Activated CD4-positive, alpha-beta T cell treated with anti-CD3 and anti-CD28 coated beads, Interleukin-10, Interleukin-2, amounts not matched to agents 100 ng/mL and 50 ng/mL, durations not matched to agents 16 hours and 8 hours (primary cell): ENCODE measurements at regions not wholly inside any gene's neighbourhood (a gene's known extent, or its start where the extent isn't known, plus 50 kb on each side); places are given as distances from the start of the nearest gene placed in this dataset.

Source experiments
- DNase-seq: peaks from one replicate; pipeline ENCODE4 v3.0.0-alpha.2; 2020

DNA sequence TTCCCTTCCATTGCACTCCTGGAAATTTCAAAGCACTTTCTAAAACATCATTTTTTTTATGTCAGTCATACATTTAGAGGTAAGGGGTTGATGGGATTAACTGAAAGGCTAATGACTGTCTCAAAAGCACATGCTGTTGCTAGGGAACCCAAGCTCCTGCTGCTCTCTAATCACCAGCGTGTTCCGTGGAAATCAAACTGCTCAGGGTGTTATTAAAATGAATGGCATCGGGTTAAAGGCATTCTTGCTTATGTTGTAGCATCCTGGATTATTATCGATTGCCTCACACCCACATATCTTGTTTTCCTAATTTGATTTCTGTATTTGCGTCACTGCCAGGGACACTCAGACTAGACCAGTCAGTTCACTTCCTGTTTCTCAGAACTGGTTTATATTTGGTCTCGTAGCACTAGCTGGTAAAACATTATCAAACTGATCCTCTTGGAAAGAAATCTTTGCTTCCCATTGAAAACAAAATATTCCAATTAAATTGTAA is 216.5 kb upstream of the MKLN1 start:
- peak; percentile 65 for DNase-seq

- no peak for DNase-seq
These were observed 215.9 kb upstream of the MKLN1 start for GRCh38 chr7:131111792-131112191.

- DNase-seq = no peak
These were observed 215.2 kb upstream of the MKLN1 start for GRCh38 chr7:131112431-131112830.

DNA sequence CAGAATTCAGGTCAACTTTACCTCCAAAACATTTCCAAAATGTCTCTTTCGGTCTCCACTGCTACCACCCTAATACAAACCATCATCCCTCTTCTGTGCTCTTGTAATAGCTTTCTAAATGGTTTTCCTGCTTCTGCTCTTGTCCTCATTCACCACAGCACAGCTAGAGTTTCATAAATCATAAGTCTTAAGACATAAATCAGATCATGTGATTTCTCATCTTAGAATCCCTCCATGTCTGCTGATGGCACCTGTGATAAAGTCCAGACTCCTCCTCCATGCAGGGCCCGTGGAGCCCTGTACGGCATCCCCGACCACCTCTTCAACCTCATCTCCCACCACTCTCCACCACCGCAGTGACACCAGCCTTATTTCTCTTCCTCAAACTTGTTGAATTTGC is 212.3 kb upstream of the MKLN1 start:
- no peak for DNase-seq

- DNase-seq = no peak
These were observed 210.2 kb upstream of the MKLN1 start for GRCh38 chr7:131117439-131117838.

GRCh38 chr7:131119381-131119780 is 208.3 kb upstream of the MKLN1 start:
- no peak for DNase-seq

DNA sequence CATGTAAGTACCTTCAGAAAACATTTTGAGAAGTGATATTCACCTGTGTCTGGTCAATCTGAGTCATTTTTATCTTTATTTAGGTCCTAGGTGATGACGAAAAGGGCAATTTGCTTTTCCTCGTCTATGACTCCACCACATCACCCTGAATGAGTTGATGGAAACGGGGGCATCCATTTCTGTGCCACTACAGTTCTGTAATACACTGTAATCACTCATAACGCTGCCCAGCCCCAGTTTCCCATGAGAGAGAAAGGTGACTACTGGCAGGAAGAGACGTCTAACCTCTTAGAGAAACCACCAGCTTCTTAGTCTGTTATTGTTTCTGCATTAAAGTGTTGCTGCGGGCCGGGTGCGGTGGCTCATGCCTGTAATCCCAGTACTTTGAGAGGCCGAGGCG is 205.3 kb upstream of the MKLN1 start:
- DNase-seq = no peak

- DNase-seq = no peak
These were observed 203.6 kb upstream of the MKLN1 start for GRCh38 chr7:131124001-131124629.

DNA sequence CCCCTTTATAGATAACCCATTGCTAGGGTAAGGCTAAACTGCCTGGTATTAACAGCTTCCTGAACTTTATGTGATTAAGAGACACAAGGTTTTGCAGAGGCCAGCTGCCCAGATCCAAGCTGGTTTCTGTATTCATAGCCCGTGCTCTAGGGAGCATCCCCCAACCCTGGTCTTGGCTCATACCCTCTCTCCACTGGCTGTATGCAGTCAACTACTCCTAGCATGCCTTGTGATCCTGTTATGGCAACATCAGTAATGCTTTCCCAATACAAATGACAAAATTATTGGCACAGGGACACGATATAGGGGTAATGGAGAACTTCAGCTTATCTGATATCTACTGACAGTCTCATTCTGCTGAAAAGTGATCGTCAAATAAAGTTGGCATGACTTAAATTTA is 202.8 kb upstream of the MKLN1 start:
- no peak for DNase-seq

DNA sequence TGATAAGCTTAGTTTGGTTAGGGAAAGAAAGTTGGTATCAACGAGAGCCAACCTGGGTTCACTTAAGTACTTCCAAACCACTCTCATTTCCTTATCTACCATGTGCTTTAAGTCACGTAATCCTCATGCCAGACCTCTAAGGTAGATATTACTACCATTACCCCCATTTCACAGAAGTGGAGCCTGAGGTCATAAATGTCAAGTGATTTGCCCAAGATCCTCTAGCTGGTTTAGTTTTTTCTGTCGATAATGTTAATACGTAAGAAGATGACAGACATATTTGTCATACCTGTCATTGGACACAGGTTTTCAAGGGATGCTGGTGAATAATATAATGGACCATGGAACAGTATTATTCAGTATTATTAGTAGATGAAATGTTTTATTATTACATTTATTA is 197.4 kb upstream of the MKLN1 start:
- no peak for DNase-seq

DNA sequence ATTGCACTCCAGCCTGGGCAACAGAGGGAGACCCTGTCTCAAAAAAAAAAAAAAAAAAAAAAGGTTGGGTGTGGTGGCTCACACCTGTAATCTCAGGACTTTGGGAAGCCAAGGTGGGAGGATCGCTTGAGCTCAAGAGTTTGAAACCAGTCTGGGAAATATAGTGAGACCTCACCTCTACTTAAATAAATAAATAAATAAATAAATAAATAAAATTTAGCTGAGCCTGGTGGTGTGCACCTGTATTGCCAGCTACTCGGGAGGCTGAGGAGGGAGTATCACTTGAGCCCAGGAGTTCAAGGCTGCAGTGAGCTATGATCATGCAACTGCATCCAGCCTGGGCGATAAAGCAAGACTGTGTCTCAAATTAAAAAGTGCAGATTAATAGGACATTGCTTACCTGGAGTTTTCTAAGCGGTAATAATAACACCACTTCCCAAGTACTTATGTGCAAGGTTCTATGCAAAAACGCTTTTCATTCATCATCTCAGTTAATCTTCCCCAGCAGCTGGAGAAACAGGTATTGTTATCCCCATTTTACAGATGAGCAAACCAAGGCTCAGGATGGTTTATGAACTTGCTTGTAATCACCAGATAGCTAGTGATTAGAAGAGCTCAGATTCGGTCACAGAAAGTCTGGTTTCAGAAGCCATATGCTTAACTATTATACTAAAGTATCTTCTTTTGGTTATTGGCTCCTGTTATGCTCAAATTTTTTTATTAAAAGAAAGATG is 196.5 kb upstream of the MKLN1 start:
- DNase-seq = no peak

DNA sequence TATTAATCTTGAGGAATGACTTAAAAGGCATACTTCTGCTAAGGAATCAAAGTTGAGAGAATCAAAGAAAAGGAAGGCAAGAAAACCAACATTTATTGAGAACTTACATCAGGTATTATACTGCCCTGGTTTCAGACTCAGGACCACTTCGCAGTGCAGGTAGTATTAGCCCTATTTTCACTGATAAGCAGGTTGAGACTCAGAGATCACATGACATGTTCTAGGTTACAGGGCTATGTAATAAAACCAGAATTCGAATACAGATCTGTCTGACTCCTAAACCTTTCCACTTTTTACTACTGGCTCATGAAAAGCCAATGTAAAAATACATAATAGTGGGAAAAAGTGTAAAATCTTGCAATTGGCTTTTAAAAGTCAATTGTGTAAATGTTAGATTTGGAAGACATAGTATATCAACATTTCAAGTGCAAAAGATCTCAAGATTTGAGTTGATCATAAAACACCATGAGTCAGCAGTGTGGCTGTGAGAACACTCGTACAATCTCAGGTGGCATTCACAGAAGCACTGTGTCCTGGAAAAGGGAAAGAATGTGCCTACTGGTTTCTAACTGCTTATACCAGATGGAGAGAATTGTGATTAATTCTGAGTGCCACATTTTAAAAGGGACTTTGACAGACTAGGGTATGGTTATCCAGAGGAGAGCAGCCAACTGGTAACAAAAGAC is 195.8 kb upstream of the MKLN1 start:
- no peak for DNase-seq

- DNase-seq = no peak
These were observed 188.2 kb upstream of the MKLN1 start for GRCh38 chr7:131139462-131139861.

DNA sequence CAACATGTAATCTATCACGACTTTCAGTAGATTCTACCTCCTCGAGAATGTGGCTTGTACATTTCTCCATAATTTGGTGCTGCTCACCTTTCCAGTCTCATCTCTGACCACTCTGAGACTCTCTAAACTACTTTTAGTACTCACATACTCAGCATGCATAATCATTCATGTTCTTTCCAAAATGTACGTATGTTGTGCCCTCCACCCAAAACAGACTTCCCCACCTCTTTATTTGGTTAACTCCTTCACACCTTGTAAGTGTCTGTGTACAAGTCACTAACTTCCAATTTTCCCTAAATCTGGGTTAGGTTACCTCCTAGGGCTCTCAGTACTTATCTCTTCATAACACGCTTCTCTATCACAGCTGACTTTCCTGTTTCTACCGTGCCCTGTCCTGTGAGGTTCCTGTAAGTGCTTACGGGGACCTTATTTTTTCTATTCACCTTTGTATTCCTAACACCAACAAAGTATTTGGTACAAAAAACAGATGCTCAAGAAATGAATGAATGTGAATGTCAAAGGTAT is 186.2 kb upstream of the MKLN1 start:
- no peak for DNase-seq

- DNase-seq = no peak
These were observed 183.8 kb upstream of the MKLN1 start for GRCh38 chr7:131143869-131144268.

- no peak for DNase-seq
These were observed 182.7 kb upstream of the MKLN1 start for GRCh38 chr7:131145026-131145425.

GRCh38 chr7:131145770-131146169 is 181.9 kb upstream of the MKLN1 start:
- DNase-seq = no peak

DNA sequence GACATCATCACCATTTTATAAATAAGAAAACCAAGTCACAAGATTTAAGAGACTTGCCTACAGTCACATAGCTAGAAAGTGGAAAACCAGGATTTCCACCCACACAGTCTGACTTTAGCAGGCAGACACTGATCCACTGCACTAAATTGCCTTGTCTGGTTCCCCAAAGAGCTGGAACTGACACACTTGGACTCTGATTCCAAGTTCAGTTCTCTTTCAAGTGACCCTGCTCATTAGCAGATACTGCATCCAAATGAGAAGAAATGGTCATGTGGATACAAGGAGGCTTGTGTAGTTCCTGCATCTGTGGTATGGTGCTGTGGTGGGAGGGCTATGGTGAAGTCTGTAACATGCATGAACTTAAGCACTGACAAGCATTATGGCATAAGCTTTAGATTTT is 180.1 kb upstream of the MKLN1 start:
- no peak for DNase-seq

DNA sequence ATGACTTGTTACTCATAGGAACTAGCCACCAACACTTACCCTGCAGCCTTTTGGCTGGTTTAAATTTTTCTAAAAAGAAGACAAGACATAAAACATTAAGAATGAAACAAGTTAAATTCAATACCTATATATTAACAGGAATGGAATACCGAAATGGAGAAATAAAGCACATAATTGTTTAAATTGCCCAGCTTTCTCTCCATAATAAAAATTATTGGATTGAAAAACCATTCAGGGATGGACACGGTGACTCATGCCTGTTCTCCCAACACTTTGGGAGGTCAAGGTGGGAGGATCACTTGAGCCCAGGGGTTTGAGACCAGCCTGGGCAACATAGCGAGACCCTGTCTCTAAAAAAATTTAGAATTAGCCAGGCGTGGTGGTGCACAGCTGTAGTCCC is 179.4 kb upstream of the MKLN1 start:
- no peak for DNase-seq

- no peak for DNase-seq
These were observed 178.8 kb upstream of the MKLN1 start for GRCh38 chr7:131148708-131149428.

- DNase-seq = no peak
These were observed 178.3 kb upstream of the MKLN1 start for GRCh38 chr7:131149429-131149773.

- DNase-seq = no peak
These were observed 177.8 kb upstream of the MKLN1 start for GRCh38 chr7:131149840-131150239.

GRCh38 chr7:131151034-131151433 is 176.6 kb upstream of the MKLN1 start:
- DNase-seq = no peak
